ENCODE measurements at regions not wholly inside any gene's neighbourhood (a gene's known extent, or its start where the extent isn't known, plus 50 kb on each side); places are given as distances from the start of the nearest gene placed in this dataset.

DNA sequence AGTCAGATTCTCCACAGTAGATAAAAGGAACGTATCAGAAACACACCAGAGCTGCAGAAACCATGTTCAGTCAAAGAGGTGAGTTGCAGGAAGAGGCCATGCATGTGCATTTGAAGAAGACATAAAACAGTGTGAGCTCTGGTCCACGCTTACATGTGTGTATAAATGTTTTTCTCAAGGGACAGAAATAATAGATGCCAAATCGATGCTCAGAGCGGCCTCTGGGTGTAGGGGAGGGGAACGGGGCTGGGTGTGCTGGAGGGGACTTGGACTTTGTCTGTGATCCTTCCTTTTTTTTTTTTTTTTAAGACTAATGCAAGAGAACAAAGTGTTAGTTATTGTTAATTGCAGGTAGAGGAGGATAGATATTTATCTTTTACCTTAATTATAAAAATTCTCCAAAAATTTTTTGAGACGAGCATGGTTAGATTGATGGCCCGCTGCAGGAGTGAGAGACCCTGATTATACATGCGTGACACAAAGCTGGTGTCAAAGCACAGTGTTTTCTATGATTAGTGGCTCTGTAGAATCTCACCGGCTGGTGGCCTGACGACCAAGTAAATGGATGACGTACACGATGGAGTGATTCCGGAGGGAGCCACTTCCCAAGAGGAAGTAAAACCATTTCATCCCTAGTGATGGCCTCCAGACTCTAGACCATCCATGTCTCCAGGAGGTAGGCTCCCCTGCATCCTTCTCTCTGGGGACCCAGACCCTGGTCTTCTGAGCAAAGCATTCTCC is 240.2 kb downstream of the ENGASE start:
- no peak for DNase-seq (ENCODE audit: low read depth)

- DNase-seq (ENCODE audit: low read depth): no peak
These were observed 236.7 kb downstream of the ENGASE start for GRCh38 chr17:79311373-79311772.

DNA sequence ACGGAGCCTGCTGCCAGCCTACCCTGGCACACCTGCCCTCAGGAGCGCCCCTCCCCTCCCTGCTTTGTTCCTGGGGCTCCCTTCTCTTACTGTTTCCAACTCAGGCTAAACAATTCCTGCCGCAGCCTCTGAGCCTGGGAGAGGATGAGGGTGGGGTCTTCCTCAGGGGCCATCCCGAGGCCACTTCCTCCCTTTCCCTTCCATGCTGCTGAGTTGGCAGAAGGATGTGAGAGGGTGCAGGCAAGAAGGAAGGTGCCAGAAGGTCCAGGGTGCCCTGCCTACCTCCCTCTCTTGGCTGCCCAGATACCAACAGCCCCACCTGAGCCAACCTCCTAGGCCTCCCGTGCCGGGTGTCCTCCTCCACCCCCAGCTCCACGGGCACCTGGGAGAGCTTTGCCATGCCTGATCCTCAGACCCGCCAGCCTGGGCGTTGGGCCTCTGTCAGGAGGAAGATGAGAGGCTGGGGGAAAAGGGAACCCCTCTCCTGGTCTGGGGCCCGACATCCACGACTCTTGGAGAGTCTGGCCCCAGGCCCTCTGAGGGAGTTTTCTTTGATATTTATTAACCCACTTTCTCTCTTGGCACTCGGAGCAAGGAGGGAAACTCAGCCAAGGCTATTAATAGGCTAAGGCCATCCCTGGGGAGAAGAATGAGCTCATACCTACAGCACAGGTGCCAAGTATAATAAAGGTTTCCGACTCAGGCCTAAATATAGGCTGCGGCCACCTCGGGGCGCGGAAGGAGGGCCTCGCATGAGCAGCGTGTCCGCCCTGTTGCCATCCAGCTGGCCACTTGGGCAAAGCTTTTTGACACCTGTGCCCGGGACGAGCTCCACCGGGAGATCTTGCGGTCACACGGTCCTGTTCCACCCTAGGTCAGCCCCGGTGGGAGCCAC is 232.0 kb downstream of the ENGASE start:
- DNase-seq (ENCODE audit: low read depth): no peak

DNA sequence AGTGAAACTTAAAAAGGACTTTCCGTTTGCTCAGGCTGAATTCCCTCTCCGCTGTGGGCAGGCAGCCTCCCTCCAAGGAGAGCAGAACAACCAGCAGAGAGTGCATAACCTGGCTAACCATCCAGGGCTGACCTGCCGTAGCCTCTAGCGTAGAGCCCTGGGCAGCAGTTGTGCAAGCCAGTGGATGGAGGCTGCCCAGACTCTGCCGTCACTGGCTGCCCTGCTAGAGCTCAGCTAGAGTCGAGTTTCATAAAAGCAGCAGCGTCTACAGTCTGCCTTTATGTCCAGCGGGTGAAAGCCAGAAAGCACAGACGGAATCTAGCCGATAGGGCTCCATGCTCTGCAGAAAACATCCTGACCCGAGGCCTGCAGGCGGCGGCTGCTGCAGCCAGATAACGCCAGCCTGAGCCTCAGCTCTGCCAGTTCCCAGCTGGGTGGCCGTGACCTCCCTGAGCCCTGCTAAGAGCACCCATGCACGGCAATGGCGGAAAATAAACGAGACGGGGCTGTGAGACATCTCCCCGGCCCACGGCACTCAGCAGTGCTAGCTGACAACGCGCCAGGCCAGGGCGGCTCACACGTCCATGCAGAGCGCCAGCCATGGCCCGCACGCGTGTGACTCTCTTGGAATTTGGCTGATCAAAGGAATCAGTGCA is 231.3 kb downstream of the ENGASE start:
- DNase-seq (ENCODE audit: low read depth): no peak

GRCh38 chr17:79305376-79305767 is 230.7 kb downstream of the ENGASE start:
- no peak for DNase-seq (ENCODE audit: low read depth)

DNA sequence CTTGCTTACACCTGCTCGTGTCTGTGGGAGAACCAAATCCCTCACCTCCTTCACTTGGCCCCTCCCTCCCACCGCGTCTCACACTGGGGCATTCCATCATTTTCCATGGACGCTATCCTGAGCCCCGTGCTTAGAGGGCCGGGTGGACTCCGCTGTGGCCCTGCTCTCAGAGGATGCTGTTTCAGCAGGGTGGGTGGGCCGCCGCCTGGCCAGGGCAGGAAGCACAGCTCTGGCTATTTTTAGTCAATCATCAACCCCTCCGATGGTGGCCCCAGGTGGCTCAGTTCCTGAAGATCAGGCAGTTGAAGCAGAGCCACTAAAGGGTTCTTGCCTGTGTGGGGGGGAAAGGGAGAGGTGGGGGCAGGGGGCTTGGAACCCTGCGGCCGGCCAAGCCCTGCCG is 230.3 kb downstream of the ENGASE start:
- no peak for DNase-seq (ENCODE audit: low read depth)

- no peak for DNase-seq (ENCODE audit: low read depth)
These were observed 229.1 kb downstream of the ENGASE start for GRCh38 chr17:79303641-79304205.

DNA sequence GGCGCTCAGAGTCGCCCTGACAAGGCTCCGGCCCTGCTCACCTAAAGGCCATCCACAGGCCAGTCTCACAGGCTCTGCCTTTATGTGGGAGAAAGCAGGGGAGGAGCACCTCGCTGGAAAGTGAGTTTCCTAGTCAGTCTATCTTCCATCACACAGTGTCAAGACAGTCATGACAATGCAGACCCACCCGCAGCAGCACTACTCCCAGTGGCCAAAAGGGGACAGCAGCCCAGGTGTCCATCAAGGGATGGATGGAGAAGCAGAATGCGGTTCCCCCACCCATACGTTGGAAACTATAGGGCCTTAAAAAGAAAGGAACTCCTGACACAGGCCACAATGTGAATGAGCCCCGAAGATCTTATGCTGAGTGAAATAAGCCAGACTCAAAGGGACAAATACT is 226.8 kb downstream of the ENGASE start:
- DNase-seq (ENCODE audit: low read depth): no peak

DNA sequence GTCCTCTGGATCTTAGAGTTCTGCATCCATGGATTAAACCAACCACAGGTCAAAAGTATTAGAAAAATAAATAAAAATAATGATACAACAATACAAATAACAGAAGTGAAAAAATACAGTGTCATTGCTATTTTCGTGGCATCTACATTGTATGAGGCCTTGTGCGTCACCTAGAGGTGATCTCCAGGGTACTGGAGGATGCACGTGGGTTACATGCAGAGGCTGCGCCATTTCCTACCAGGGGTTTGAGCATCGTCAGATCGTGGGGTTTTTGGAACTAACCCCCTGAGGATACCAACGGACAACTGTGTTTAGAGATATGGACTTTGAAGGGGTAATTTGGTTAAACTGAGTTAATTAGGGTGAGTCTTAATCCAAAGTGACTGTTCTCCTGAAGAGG is 224.7 kb downstream of the ENGASE start:
- no peak for DNase-seq (ENCODE audit: low read depth)

DNA sequence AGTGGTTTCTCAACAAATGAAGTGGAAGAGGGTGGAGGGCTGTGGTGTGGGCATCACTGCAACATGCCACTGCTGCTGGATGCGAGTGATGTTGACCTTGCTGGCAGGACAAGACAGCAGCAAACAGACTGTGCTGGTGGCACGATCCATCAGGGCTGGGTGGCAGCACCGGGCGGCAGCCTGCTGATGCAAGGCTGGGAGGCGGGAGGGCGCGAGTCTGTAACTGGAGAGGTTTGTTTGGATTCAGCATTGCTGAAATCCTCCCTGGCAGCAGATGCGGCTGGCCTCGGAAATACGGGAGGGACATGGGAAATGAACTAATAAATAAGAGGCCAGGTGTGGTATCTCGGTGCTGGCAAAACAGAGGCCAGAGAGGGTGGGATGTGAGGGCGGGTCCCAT is 224.2 kb downstream of the ENGASE start:
- DNase-seq (ENCODE audit: low read depth): no peak

DNA sequence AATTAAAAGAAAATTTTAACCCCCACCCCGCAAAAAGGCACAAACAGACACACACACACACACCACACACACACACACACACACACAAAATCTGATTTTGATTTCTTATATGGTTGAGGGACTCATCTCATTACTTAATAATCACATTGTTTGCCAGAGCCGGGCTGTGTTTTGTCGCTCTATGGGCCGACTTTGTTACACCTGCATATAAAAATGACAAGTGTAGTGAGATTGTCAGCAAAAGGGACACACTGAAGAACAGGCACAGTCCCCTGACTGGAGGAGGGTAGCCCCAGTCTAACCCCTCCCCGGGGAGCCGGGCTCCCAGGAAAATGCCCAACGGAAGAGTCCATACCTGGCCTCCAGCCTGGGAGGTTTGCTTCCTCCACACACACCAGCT is 221.6 kb downstream of the ENGASE start:
- no peak for DNase-seq (ENCODE audit: low read depth)

DNA sequence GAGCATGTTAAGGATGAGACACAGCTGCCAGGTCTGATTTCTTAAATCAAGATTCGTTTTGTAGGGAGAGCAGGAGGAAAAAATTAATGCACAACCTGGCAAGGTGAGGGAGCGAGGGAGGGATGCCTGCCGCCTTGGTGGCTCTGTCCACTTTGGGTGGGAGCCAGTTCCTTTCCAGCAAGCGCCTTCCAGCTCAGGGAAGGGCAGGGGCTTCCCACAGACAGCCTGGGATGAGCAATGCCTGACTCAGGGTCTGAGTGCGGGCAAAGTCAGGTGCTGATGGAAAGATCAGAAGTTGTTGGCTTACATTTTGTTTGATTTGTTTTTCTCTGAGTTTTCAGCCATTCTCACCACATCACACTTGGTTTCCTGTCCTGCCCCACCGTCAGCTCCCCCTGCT is 220.7 kb downstream of the ENGASE start:
- DNase-seq (ENCODE audit: low read depth): no peak

DNA sequence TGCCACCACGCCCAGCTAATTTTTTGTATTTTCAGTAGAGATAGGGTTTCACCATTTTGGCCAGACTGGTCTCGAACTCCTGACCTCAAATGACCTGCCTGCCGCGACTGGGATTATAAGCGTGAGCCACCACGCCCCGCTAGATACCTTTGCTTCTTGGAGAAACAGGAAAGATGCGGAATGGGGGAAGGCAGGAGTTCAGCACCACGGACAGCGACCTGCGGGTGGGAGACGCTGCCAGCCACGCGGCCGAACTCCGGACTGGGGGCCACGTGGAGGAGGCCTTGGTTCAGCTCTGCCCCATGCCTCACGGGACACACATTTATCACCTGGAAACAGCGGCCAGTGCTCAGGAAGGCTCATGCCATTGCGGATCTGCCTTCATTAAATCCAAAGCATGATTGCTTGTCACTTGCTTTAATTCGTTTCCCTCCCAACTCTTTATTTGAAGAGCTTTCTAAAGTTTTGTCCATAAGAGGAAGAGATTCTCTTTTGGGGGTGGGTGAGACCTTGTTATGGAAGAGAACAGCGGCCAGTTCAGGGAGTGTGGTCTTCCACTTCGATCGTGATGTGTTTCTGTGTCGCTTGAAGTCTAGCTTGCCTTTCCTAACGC is 219.9 kb downstream of the ENGASE start:
- DNase-seq (ENCODE audit: low read depth): peak; percentile 21

GRCh38 chr17:79292501-79292900 is 217.9 kb downstream of the ENGASE start:
- DNase-seq (ENCODE audit: low read depth): no peak

GRCh38 chr17:79291391-79291790 is 216.8 kb downstream of the ENGASE start:
- no peak for DNase-seq (ENCODE audit: low read depth)

GRCh38 chr17:79290726-79291125 is 216.1 kb downstream of the ENGASE start:
- DNase-seq (ENCODE audit: low read depth): no peak

DNA sequence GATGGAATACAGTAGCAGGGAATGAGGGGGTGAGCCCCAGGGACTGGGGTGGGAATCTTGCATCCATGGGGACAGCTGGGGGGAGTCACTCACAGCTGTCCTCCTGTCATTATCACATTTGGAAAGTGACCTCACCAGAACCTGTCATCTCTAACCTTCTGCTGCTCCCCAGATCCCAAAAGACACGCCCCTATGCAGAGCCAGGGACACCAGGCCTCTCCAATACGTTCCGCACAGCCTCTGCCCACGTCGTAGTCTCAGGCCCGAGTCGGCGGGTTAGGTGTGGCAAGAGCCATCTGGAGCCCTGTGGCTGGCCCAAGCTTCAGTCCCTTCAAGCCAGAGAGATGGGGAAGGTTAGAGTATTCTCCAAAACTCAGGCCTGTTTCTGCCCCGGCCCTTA is 214.3 kb downstream of the ENGASE start:
- DNase-seq (ENCODE audit: low read depth): no peak

DNA sequence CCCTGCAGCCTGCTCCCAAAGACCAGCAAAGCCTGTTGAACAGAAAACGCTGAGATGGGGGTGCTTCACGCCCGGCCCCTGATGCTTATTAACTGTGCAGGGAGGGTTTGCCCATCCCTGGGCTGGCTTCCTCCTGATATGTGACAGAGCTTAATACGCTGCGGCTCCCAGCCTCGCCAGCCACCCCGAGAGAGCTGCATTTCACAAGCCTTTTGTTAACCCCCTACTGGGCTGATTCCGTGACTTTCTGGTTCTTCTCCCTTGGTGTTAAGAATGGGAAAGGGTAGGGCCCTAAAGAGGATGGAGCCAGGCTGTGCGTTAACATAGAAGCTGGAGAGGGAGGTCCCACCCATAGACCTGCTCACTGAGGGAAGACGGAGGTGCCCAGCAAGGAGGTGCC is 211.8 kb downstream of the ENGASE start:
- no peak for DNase-seq (ENCODE audit: low read depth)

DNA sequence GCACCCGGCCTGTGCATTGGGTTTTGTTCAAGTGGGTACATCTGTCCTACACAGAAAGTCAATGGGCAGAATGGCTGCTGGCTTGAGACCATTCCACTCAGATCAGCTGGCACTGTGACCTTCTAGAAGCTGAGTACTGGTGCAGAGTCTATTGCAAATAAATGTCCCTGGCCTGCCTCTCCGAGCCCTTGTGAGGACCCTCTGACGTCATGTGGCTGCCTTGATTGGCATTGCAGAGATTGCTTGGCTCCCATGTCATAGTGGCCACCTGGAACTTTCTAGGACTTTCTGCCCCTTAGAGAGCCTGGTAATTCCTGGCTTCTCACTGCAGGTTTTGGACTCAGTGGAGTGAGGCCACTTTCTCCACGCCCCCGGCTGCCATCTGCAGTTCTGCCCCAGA is 211.3 kb downstream of the ENGASE start:
- no peak for DNase-seq (ENCODE audit: low read depth)

GRCh38 chr17:79282294-79282693 is 207.7 kb downstream of the ENGASE start:
- no peak for DNase-seq (ENCODE audit: low read depth)

DNA sequence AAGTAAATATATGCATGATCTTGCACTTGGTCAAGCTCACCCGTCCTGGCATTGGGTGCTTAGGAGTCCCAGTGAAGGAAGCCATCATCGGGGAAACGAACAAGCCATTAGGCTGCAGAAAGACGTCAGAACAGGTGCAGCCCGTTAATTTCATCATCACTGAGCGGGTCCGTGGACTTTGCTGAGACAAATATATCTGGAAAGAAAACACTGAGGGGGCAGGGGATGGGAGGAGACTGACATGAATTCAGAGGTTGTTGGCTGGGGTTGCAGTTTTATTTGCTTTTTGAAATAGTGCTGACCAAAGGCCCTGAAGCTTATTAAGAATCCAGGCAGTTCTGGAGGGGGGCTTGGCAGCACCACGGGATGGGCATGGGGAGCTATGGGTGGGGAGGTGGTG is 207.2 kb downstream of the ENGASE start:
- DNase-seq (ENCODE audit: low read depth): no peak

DNA sequence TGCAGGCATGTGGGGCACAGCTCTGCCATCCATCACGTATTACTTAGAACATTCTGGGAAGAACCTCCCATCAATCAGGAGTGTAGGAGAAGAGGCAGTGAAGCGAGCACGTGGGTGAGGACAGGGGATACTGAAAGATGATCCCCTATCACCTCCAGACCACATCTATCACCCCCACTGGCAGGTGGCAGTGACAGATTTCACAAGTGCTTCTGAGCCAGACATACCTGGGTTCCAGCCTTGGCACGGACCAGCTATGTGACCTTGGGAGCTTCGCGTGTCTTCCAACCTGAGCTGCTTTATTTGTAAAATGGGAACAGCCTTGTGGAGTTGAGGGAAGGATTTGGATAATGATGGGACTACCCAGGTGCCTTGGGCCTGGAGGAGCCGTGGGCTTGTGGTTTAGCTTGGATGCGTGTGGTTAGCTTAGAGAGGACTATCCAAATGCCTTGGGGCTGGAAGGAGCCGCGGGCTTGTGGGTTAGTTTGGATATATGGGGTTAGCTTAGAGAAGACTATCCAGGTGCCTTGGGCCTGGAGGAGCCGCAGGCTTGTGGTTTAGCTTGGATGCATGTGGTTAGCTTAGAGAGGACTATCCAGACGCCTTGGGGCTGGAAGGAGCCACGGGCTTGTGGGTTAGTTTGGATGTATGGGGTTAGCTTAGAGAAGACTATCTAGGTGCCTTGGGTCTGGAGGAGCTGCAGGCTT is 206.4 kb downstream of the ENGASE start:
- DNase-seq (ENCODE audit: low read depth): no peak
